ENCODE measurements at regions not wholly inside any gene's neighbourhood (a gene's known extent, or its start where the extent isn't known, plus 50 kb on each side); places are given as distances from the start of the nearest gene placed in this dataset.

- TF ChIP-seq REST (IDR thresholded peaks at IDR 0.05) (no peak), RAD21 (IDR thresholded peaks at IDR 0.05) (no peak), HNF4G (IDR thresholded peaks at IDR 0.05) (no peak), GABPA (IDR thresholded peaks at IDR 0.05 in 1 of 2, conservative IDR thresholded peaks at IDR 0.05 in 1 of 2) (no peak), FOXA2 (IDR thresholded peaks at IDR 0.05) (no peak)
Observed at GRCh38 chr3:74489050-74489792, 125.2 kb downstream of the CNTN3 start (continued).

DNA sequence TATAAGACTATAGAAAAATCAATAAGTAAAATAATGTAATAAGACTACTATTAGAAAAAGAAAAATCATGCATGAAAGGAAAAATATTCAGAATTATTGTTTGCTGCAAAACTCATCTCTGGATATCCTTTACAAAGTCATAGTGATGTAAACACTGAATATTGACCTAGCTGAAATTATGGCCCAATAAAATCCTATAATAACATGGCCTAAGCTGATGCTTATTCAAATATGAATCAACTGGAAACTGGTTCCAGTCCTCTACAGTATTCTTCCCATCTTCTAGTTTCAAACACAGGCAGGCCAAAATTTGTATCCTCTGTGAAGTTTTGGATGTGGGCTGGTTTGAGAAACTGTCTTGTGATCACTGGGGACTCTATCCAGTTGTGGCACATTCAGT is 134.5 kb downstream of the CNTN3 start:
- TF ChIP-seq CTCF (IDR thresholded peaks at IDR 0.05; ENCODE audit: low read depth, low read length, missing input control) (no peak), MAX (IDR thresholded peaks at IDR 0.05) (no peak), YY1 (IDR thresholded peaks at IDR 0.05) (no peak), HNF4G (IDR thresholded peaks at IDR 0.05) (no peak), RXRA (IDR thresholded peaks at IDR 0.05) (no peak), SP1 (IDR thresholded peaks at IDR 0.05) (no peak), ZBTB33 (IDR thresholded peaks at IDR 0.05) (no peak), FOXA2 (IDR thresholded peaks at IDR 0.05) (no peak), TAF1 (conservative IDR thresholded peaks at IDR 0.05) (no peak), JUND (IDR thresholded peaks at IDR 0.05) (no peak), HNF4A (conservative IDR thresholded peaks at IDR 0.05) (no peak), RAD21 (IDR thresholded peaks at IDR 0.05) (no peak), GABPA (IDR thresholded peaks at IDR 0.05 in 1 of 2, conservative IDR thresholded peaks at IDR 0.05 in 1 of 2) (no peak), EGR1 (IDR thresholded peaks at IDR 0.05; ENCODE audit: low read depth in 2 of 2) (no peak), NR2F2 (IDR thresholded peaks at IDR 0.05) (no peak), REST (IDR thresholded peaks at IDR 0.05) (no peak), FOXA1 (IDR thresholded peaks at IDR 0.05) (no peak)
- TF ChIP-seq, protein P1, sequence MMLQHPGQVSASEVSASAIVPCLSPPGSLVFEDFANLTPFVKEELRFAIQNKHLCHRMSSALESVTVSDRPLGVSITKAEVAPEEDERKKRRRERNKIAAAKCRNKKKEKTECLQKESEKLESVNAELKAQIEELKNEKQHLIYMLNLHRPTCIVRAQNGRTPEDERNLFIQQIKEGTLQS (IDR thresholded peaks at IDR 0.05) = no peak
- no peak overlapping the region for H3K4me3 ChIP-seq (ENCODE audit: low read depth in 1 of 3, low read length in 3 of 3)
- H3K9ac ChIP-seq (ENCODE audit: low read depth in 1 of 2, low read length in 2 of 2) = no peak overlapping the region
- H3K36me3 ChIP-seq (ENCODE audit: control insufficient read depth in 4 of 4, insufficient read depth in 3 of 4, low read depth in 1 of 4, low read length in 3 of 4) = no peaks in the 10 kb centered on the region
- H3K27ac ChIP-seq (ENCODE audit: low read depth in 1 of 2, low read length in 2 of 2) = no peak overlapping the region
- DNase-seq (ENCODE audit: low spot score) = no peak
- H3K9me3 ChIP-seq (ENCODE audit: control insufficient read depth in 4 of 4, low read length in 3 of 4) = no peaks in the 10 kb centered on the region
- no peaks in the 10 kb centered on the region for H3K27me3 ChIP-seq (ENCODE audit: control insufficient read depth in 4 of 4, insufficient read depth in 4 of 4, low read length in 3 of 4)
- H3K4me1 ChIP-seq (ENCODE audit: control insufficient read depth in 4 of 4, insufficient read depth in 4 of 4, low read length in 3 of 4) = no peaks in the 10 kb centered on the region
